ENCODE measurements at regions not wholly inside any gene's neighbourhood (a gene's known extent, or its start where the extent isn't known, plus 50 kb on each side); places are given as distances from the start of the nearest gene placed in this dataset.

- no peak for DNase-seq (ENCODE audit: low spot score)
- in situ Hi-C loops (cut with HindIII; ENCODE audit: low sequenced_read_pairs), result no loop called here
Measured at GRCh38 chr6:67666177-67666964, 968.7 kb upstream of the ADGRB3 start.

DNA sequence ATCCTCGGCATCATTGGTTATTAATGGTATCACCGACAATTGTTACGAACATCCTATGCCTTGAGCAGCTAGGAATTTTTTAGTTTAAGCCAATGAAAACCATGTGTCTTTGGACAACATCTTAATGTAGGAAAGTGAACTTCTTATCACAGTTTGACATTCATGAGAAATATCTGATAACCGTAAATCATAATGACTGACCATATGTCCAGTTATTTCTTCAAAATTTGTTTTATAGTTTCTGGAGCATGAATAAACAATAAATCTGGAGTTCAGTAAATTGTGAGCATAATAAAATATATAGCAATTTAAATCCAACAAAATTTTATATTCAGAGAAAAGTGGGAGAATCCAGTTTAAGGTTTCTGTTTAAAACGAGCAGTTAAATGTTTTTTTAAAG, 970.1 kb upstream of the ADGRB3 start:
- no peak for DNase-seq (ENCODE audit: low spot score)
- in situ Hi-C loops (cut with HindIII; ENCODE audit: low sequenced_read_pairs), result no loop called here

DNA sequence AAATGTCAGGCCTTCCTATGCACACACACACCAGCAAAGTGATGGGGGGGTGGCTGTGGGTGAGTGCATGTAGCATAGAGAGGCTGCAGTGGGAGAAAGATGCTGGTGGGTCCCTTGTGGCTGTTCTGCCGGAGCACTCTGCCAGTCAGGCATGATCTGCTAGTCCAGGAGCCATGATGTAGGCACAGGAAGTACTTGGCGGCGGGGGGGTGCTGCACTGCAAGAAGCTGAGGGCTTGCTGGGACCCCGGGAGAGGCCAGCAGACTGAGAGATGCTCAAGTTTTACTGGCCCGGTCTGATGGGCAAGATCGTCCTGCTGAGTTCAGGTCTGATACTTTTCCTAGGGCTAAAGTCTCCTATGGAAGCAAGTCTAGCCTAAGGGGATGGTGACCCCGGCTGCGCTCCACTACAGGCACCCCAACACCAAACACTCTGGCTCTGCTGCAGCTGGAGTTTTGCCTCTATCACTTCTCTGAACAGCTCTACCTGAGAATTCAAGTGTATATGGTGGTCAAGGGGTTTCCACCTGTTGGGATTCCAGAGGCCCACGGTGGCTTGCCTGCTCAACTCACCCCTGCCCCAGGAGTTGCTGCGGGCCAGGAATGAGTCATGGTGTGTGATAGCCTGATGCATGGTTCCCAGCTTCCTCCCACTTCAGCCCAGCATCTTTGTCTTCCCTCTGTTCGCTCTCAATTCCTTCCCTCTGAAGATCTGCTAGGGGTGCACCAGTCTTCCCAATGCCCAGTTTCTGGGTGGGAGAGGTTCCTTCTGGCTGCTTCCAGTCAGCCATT, 971.8 kb upstream of the ADGRB3 start:
- in situ Hi-C loops (cut with HindIII; ENCODE audit: low sequenced_read_pairs), result no loop called here
- no peak for DNase-seq (ENCODE audit: low spot score)

GRCh38 chr6:67653561-67653960, 981.5 kb upstream of the ADGRB3 start:
- in situ Hi-C loops (cut with HindIII; ENCODE audit: low sequenced_read_pairs), result no loop called here

GRCh38 chr6:67646550-67646949, 988.5 kb upstream of the ADGRB3 start:
- DNase-seq (ENCODE audit: low spot score), result no peak
- in situ Hi-C loops (cut with HindIII; ENCODE audit: low sequenced_read_pairs), result no loop called here

More at GRCh38 chr6:67653561-67653960, 981.5 kb upstream of the ADGRB3 start:
- DNase-seq (ENCODE audit: low spot score), result no peak

GRCh38 chr6:67643281-67643680, 991.8 kb upstream of the ADGRB3 start:
- in situ Hi-C loops (cut with HindIII; ENCODE audit: low sequenced_read_pairs), result no loop called here

GRCh38 chr6:67642582-67642981, 992.5 kb upstream of the ADGRB3 start:
- in situ Hi-C loops (cut with HindIII; ENCODE audit: low sequenced_read_pairs), result no loop called here
- no peak for DNase-seq (ENCODE audit: low spot score)

More at GRCh38 chr6:67643281-67643680, 991.8 kb upstream of the ADGRB3 start:
- DNase-seq (ENCODE audit: low spot score), result no peak

DNA sequence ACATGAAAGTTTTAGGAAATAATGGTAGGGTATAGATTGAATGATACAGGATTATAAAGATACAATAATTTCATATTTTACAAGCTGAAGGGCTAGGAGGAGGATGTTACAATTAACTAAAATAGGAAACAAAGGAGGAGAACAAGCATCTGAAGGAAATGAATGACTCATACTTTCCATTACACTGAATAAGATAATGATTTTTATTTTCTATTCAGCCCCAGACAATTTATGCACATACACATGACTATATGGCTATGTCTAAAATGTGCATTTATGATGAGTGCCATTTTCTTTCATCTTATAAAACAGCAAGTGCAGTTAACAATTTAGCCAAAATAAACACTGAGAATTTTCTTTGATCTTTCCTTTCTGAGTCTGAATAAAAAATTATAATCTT, 994.6 kb upstream of the ADGRB3 start:
- in situ Hi-C loops (cut with HindIII; ENCODE audit: low sequenced_read_pairs), result no loop called here
- no peak for DNase-seq (ENCODE audit: low spot score)

DNA sequence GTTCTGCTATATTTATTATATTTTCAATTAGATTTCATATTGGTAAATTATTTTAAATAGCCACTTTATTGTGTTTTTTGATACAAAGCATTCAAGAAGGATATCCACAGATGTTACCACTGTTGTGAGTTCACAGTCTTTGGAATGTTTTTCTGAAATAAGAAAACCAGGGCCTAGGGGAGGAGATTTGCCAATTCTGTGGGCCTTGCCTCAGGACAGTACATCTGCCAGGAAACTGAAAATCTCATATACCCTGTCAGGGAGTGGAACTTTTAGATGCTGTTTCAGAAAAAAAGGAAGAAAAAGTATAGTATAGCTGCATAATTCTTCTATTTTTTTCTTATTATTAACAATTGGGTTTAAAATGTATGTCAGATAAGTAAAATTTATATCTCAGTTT, 995.9 kb upstream of the ADGRB3 start:
- in situ Hi-C loops (cut with HindIII; ENCODE audit: low sequenced_read_pairs), result no loop called here
- no peak for DNase-seq (ENCODE audit: low spot score)

- in situ Hi-C loops (cut with HindIII; ENCODE audit: low sequenced_read_pairs), result no loop called here
- DNase-seq (ENCODE audit: low spot score), result no peak
Measured at GRCh38 chr6:67634199-67634598, 1000.9 kb upstream of the ADGRB3 start.

DNA sequence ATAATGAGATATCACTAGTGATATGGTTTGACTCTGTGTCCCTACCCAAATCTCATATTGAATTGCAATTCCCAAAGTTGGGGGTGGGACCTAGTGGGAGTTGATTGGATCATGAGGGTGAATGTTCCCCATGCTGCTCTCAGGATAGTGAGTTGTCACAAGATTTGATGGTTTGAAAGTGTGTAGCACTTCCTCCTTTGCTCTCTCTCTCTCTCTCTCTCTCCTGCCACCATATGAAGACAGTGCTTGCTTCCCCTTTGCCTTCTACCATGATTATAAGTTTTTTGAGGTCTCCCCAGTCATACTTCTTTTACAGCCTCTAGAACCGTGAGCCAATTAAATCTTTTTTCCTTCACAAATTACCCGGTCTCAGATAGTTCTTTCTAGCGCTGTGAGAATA, 1002.0 kb upstream of the ADGRB3 start:
- in situ Hi-C loops (cut with HindIII; ENCODE audit: low sequenced_read_pairs), result no loop called here
- DNase-seq (ENCODE audit: low spot score), result no peak

DNA sequence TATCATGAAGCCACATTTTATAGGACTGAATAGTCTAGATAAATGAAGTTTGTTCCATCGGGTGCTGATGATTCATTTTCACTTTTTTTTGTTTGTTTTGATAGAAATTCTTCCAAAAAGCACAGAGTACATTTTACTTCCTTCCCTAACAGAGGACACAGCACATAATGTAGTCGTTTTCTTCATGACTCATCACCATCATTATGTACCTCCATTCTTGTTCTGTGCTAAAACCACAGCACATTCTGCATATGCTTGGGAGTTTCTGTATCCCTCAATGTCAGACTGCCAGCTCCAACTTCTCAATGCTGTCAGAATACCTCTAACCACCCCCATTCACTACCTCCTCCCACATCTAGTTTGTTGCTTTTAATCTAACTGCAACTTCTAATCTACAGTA, 1004.9 kb upstream of the ADGRB3 start:
- in situ Hi-C loops (cut with HindIII; ENCODE audit: low sequenced_read_pairs), result no loop called here
- DNase-seq (ENCODE audit: low spot score), result no peak

DNA sequence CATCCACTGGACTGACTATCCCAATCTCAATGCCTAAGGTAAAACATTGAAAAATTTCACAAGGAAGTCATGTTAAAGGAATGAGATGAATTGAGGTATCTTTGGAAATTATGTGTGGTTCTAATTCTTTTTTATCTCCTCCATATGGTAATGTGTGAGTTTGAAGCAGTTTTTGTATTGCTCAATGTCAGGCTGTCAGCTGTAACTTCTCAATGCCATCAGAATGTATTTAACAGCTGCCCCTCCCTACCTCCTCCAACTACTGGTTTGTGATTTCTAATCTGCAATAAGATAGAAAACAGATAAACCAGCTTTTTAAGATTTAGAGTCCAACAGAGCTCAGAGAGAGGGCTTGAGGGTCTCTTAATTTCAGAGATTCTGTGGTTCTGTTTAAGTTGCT, 1005.8 kb upstream of the ADGRB3 start:
- DNase-seq (ENCODE audit: low spot score), result no peak
- in situ Hi-C loops (cut with HindIII; ENCODE audit: low sequenced_read_pairs), result no loop called here

DNA sequence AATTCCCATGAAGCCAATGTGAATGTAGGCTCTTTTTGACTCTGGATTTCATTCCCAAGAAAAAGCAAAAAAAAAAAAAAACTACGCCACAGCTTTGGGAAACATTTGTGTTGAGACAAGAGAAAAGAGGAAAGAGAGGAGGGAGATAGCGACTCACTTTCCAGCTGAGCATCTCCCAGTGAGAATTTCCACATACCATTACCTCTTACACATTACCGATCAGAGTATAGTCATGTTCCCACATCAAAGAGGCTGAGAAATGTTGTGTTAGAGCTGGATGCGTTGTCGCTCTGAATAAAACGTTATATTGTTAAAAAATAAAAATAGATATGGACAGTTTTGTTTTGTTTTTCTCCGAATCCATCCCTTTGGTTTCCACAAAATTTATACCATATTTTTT, 1019.3 kb upstream of the ADGRB3 start:
- no peak for DNase-seq (ENCODE audit: low spot score)
- in situ Hi-C loops (cut with HindIII; ENCODE audit: low sequenced_read_pairs), result no loop called here

- in situ Hi-C loops (cut with HindIII; ENCODE audit: low sequenced_read_pairs), result no loop called here
- DNase-seq (ENCODE audit: low spot score), result no peak
Measured at GRCh38 chr6:67608099-67608749, 1026.9 kb upstream of the ADGRB3 start.

DNA sequence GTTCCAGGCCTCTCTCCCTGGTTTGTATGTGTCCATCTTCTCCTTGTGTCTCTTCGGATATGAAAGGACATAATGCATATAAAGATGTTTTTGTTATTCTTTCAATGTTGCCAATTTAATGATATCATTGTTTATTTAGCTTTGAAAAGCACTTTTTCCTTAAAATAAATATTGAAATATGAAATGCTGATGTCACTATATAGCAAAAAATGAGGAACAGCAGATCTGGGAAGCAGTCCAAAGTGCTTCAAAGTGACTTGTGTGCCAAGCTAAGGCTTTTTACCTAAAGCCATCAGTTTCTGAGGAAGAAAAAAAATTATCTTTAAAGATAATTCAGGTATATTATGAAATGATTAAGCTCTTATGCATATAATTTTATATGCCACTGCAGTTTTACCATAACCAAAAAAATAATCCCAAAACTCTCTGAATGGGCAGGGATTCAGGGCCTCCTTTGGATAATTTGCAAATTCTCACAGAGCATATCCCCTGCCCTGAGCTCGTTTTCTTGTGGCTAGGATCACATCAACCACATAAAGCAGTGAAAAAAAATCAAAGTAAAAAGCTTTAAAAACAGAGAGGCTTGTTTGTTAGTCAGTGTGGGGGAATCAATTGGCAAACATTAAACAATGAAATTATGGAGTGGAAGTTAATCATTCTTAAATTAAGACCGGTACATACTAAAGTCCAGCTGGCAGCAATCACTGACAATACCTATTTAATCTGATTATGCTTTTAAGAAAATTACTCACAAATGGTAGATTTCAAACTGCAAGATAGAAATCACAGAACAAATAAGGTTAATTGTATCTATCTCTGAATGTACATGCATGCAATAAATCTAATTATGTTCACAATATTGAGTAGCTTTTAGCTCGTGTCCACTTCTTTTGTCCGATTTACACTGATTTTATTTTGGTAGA, 1027.9 kb upstream of the ADGRB3 start:
- in situ Hi-C loops (cut with HindIII; ENCODE audit: low sequenced_read_pairs), result no loop called here
- no peak for DNase-seq (ENCODE audit: low spot score)

DNA sequence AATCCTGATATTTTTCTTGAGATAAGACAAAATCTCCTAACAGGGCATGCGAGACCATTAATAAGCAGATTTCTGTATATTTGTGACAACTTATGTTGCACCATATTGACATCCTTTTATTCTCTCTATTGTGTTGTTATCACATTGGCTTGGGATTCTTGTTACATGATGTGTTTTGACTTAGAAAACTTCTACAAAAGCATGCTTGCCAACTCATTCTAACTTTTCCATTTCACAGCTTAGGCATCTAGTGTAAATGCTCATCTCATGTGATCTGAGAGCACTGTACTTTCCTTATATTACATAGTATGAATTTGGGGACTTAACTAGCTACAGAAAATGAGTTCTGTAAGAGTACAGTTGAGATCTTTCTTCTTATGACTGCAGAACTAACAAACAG, 1040.7 kb upstream of the ADGRB3 start:
- DNase-seq (ENCODE audit: low spot score), result no peak
- in situ Hi-C loops (cut with HindIII; ENCODE audit: low sequenced_read_pairs), result no loop called here

DNA sequence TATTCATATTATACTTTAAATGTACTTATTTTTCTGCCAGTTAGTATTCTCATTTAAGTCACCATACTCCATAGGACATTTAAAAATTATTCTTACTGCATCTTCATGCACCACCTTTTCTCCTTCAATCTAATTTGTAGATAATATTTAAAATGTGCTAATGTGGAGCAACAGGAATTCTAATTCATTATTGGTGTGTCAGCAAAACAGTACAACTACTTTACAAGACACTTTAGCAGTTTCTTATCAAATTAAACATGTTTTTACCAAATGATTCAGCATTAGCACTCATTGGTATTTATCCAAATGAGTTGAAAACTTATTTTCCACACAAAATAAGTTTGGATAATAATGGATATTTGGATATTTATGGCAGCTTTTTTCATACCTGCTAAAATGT, 1041.8 kb upstream of the ADGRB3 start:
- in situ Hi-C loops (cut with HindIII; ENCODE audit: low sequenced_read_pairs), result no loop called here
- no peak for DNase-seq (ENCODE audit: low spot score)

DNA sequence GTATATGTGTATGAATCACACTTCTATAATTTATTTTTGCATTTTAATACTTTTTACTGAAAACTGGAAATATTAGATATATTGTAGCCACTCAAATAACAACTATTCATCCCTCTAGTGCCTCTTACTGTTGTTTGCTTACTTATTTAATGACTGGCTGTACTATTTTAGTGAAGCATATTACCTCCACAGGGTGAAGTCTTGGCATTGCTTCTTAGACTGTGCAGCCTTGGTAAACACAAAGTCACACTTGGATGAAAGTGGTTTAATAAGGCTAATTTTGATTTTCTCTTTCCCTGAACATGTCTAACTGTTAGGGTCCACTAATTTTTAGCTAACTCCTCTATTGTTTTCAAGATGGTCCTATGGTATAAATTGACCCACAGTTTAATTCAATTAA, 1043.2 kb upstream of the ADGRB3 start:
- DNase-seq (ENCODE audit: low spot score), result no peak
- in situ Hi-C loops (cut with HindIII; ENCODE audit: low sequenced_read_pairs), result no loop called here

All from G401 (cell line).